ENCODE measurements at regions not wholly inside any gene's neighbourhood (a gene's known extent, or its start where the extent isn't known, plus 50 kb on each side); places are given as distances from the start of the nearest gene placed in this dataset.

GRCh38 chrX:120718969-120719368, 89.1 kb upstream of the C1GALT1C1 start:
- TF ChIP-seq CTCF (IDR thresholded peaks at IDR 0.05; ENCODE audit: borderline replicate concordance, extremely low read depth, low read length, poor library complexity, severe bottlenecking) (no peak), EZH2 (IDR thresholded peaks at IDR 0.05; ENCODE audit: borderline replicate concordance, low read depth, low read length, severe bottlenecking) (no peak)

Data from DND-41 (cell line).